PC-3 (cell line): ENCODE measurements at regions not wholly inside any gene's neighbourhood (a gene's known extent, or its start where the extent isn't known, plus 50 kb on each side); places are given as distances from the start of the nearest gene placed in this dataset.

Experiments used
- EZH2phosphoT487 ChIP-seq: fragments of 300-600 bp; sonication (generic); IDR thresholded peaks from 2 replicates; pipeline ENCODE4 v1.6.1; 2018; ENCODE audit warnings: mild to moderate bottlenecking, antibody characterized with exemption, low read length, borderline replicate concordance
- TF ChIP-seq, protein P1 (sequence below): fragments of 300-600 bp; sonication (generic); conservative IDR thresholded peaks from 2 replicates; pipeline ENCODE4 v1.5.1; 2017; ENCODE audit warnings: antibody characterized with exemption, low read depth, mild to moderate bottlenecking, low read length

DNA sequence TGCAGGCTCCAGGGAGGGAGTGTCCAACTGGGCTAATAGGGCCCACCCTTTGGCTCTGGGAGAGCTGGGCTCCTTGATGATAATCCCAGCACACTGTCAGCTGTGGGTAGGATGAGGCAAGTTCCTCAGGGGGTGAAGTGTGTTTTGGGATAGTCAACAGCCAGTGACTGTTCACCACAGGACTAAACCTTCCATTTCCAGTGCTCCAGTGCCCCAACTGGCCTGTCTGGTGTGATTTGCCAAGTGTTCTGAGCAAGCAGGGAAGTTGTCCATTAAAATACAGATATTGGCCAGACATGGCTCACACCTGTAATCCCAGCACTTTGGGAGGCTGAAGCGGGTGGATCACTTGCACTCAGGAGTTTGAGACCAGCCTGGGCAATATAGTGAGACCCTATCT is 150.9 kb downstream of the TM9SF2 start:
- TF ChIP-seq, protein P1, sequence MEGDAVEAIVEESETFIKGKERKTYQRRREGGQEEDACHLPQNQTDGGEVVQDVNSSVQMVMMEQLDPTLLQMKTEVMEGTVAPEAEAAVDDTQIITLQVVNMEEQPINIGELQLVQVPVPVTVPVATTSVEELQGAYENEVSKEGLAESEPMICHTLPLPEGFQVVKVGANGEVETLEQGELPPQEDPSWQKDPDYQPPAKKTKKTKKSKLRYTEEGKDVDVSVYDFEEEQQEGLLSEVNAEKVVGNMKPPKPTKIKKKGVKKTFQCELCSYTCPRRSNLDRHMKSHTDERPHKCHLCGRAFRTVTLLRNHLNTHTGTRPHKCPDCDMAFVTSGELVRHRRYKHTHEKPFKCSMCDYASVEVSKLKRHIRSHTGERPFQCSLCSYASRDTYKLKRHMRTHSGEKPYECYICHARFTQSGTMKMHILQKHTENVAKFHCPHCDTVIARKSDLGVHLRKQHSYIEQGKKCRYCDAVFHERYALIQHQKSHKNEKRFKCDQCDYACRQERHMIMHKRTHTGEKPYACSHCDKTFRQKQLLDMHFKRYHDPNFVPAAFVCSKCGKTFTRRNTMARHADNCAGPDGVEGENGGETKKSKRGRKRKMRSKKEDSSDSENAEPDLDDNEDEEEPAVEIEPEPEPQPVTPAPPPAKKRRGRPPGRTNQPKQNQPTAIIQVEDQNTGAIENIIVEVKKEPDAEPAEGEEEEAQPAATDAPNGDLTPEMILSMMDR, result no peak
- TF ChIP-seq EZH2phosphoT487, result no peak
